K562 (cell line): ENCODE measurements at regions not wholly inside any gene's neighbourhood (a gene's known extent, or its start where the extent isn't known, plus 50 kb on each side); places are given as distances from the start of the nearest gene placed in this dataset.

ENCODE experiments used
- ARNT ChIP-seq, 2 experiments: fragments of 450-650 bp; IDR thresholded peaks; 2 replicates each; pipeline ENCODE4 v1.6.1; 2016; ENCODE audit warnings: mild to moderate bottlenecking in 1 of 2
- CBX5 ChIP-seq: IDR thresholded peaks from 2 replicates; pipeline ENCODE4 v1.6.1; 2014; ENCODE audit warnings: low read depth, borderline replicate concordance
- HIVEP1 ChIP-seq: fragments of 250-450 bp; sonication (Bioruptor Pico); IDR thresholded peaks from 2 replicates; pipeline ENCODE4 v1.4.0; 2020; ENCODE audit warnings: mild to moderate bottlenecking
- POLR2AphosphoS5 ChIP-seq: IDR thresholded peaks from 2 replicates; pipeline ENCODE4 v1.6.1; 2011; ENCODE audit warnings: mild to moderate bottlenecking, low read depth, low read length, moderate library complexity; ENCODE audit not compliant: control insufficient read depth, insufficient read depth
- ZNF274 ChIP-seq: IDR thresholded peaks from 2 replicates; pipeline ENCODE4 v1.6.1; 2011; ENCODE audit warnings: low read depth, mild to moderate bottlenecking, low read length, moderate library complexity, borderline replicate concordance
- TF ChIP-seq, protein P1 (sequence below), 3 experiments: IDR thresholded peaks in 2 of 3; conservative IDR thresholded peaks in 1 of 3; 2 replicates each; pipeline ENCODE4 v1.5.1; 2011 to 2012; ENCODE audit warnings: low read length in 3 of 3, mild to moderate bottlenecking in 3 of 3, control low read depth in 2 of 3, improper control_type of control experiment in 1 of 3, inconsistent platforms in 1 of 3, low read depth in 1 of 3, mixed read lengths in 1 of 3, moderate library complexity in 1 of 3; ENCODE audit not compliant: insufficient read depth in 2 of 3
- TF ChIP-seq, protein P2 (sequence below): IDR thresholded peaks from 2 replicates; pipeline ENCODE4 v1.6.1; 2011; ENCODE audit not compliant: insufficient read length; ENCODE audit errors: extremely low read depth
- TF ChIP-seq, protein P3 (sequence below): IDR thresholded peaks from 2 replicates; pipeline ENCODE4 v1.6.1; 2014; ENCODE audit warnings: antibody characterized with exemption

DNA sequence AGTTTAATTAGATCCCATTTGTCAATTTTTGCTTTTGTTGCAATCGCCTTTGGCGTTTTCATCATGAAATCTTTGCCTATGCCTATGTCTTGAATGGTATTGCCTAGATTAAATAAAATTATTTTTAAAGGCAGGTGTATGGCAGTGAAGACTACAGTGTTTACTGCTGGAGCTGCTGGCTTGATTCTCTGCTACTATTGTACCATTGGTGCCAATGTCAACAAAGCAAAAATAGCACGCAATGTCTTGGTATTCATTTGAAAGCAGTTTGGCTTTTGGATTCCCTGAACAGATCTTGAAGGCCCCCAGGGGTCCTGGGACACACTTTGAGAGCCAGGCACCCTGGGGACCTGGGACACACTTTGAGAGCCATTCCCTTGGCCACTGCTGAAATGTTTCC lies 125.4 kb upstream of the ACKR3 start:
- no peak for TF ChIP-seq POLR2AphosphoS5
- no peak for TF ChIP-seq HIVEP1 (CRISPR knock-in tag)
- TF ChIP-seq, protein P1, sequence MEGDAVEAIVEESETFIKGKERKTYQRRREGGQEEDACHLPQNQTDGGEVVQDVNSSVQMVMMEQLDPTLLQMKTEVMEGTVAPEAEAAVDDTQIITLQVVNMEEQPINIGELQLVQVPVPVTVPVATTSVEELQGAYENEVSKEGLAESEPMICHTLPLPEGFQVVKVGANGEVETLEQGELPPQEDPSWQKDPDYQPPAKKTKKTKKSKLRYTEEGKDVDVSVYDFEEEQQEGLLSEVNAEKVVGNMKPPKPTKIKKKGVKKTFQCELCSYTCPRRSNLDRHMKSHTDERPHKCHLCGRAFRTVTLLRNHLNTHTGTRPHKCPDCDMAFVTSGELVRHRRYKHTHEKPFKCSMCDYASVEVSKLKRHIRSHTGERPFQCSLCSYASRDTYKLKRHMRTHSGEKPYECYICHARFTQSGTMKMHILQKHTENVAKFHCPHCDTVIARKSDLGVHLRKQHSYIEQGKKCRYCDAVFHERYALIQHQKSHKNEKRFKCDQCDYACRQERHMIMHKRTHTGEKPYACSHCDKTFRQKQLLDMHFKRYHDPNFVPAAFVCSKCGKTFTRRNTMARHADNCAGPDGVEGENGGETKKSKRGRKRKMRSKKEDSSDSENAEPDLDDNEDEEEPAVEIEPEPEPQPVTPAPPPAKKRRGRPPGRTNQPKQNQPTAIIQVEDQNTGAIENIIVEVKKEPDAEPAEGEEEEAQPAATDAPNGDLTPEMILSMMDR (IDR thresholded peaks at IDR 0.05 in 2 of 3, conservative IDR thresholded peaks at IDR 0.05 in 1 of 3; ENCODE audit: insufficient read depth in 2 of 3, low read depth in 1 of 3, low read length in 3 of 3) = no peak
- no peak for TF ChIP-seq ZNF274
- TF ChIP-seq, protein P2, sequence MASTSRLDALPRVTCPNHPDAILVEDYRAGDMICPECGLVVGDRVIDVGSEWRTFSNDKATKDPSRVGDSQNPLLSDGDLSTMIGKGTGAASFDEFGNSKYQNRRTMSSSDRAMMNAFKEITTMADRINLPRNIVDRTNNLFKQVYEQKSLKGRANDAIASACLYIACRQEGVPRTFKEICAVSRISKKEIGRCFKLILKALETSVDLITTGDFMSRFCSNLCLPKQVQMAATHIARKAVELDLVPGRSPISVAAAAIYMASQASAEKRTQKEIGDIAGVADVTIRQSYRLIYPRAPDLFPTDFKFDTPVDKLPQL = no peak
- TF ChIP-seq, protein P3, sequence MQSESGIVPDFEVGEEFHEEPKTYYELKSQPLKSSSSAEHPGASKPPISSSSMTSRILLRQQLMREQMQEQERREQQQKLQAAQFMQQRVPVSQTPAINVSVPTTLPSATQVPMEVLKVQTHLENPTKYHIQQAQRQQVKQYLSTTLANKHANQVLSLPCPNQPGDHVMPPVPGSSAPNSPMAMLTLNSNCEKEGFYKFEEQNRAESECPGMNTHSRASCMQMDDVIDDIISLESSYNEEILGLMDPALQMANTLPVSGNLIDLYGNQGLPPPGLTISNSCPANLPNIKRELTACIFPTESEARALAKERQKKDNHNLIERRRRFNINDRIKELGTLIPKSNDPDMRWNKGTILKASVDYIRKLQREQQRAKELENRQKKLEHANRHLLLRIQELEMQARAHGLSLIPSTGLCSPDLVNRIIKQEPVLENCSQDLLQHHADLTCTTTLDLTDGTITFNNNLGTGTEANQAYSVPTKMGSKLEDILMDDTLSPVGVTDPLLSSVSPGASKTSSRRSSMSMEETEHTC = no peak
- no peak for TF ChIP-seq ARNT (IDR thresholded peaks at IDR 0.05)
- no peak for TF ChIP-seq CBX5
